ENCODE measurements at regions not wholly inside any gene's neighbourhood (a gene's known extent, or its start where the extent isn't known, plus 50 kb on each side); places are given as distances from the start of the nearest gene placed in this dataset.

GRCh38 chr14:96725232-96725631, 72.0 kb upstream of the VRK1 start:
- H3K4me2 ChIP-seq (replicated peaks; ENCODE audit: low read depth, low read length, poor library complexity, severe bottlenecking) = no peak overlapping the region
- H3K4me1 ChIP-seq (ENCODE audit: control insufficient read depth in 2 of 2, insufficient read depth in 2 of 2, low read length in 2 of 2) = peaks cover 0 to 3% of the 10 kb centered on the region in 2 donors
- Mint-ChIP-seq H3K4me1 (peaks cover 8% of the 10 kb centered on the region), H3K9me3 (ENCODE audit: insufficient read depth) (no peaks in the 10 kb centered on the region), H3K4me3 (no peak overlapping the region), H3K27me3 (no peaks in the 10 kb centered on the region), H3K27ac (no peak overlapping the region)
- ATAC-seq (ENCODE audit: low read depth) (no peak), DNase-seq (no peak)
- ChIA-PET POLR2A (no interaction called here), CTCF (interaction anchor here (0.9 kb wide), 1 partner anchor 16 kb away, joined by 3 read pairs; no protein-coding TSS in a partner anchor)
- no peak overlapping the region for H3K9ac ChIP-seq (ENCODE audit: low read length)
- H4K20me1 ChIP-seq (ENCODE audit: control insufficient read depth, insufficient read depth, low read length, poor library complexity, severe bottlenecking) = no peaks in the 10 kb centered on the region
- no peak for TF ChIP-seq EZH2 (IDR thresholded peaks at IDR 0.05; ENCODE audit: borderline replicate concordance, insufficient read depth, low read depth, low read length, poor library complexity, severe bottlenecking)
- TF ChIP-seq, protein P1, sequence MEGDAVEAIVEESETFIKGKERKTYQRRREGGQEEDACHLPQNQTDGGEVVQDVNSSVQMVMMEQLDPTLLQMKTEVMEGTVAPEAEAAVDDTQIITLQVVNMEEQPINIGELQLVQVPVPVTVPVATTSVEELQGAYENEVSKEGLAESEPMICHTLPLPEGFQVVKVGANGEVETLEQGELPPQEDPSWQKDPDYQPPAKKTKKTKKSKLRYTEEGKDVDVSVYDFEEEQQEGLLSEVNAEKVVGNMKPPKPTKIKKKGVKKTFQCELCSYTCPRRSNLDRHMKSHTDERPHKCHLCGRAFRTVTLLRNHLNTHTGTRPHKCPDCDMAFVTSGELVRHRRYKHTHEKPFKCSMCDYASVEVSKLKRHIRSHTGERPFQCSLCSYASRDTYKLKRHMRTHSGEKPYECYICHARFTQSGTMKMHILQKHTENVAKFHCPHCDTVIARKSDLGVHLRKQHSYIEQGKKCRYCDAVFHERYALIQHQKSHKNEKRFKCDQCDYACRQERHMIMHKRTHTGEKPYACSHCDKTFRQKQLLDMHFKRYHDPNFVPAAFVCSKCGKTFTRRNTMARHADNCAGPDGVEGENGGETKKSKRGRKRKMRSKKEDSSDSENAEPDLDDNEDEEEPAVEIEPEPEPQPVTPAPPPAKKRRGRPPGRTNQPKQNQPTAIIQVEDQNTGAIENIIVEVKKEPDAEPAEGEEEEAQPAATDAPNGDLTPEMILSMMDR (IDR thresholded peaks at IDR 0.05) = no peak
- 100% methylated on average over 2 of the region's 8 CpGs for WGBS (ENCODE audit: insufficient coverage)
- no peak overlapping the region for H3K27ac ChIP-seq (ENCODE audit: low read length in 2 of 2)
- no peak overlapping the region for H3K4me3 ChIP-seq (ENCODE audit: control extremely low read depth in 1 of 5, extremely low read depth in 1 of 5, insufficient read depth in 1 of 5, low read depth in 2 of 5, low read length in 4 of 5)
- H3K79me2 ChIP-seq (ENCODE audit: control insufficient read depth, insufficient read depth, low read length) = no peaks in the 10 kb centered on the region
- H3K27me3 ChIP-seq (replicated peaks in 1 of 4; ENCODE audit: control extremely low read depth in 1 of 4, control insufficient read depth in 3 of 4, insufficient read depth in 4 of 4, low read length in 3 of 4) = peaks cover 0 to 4% (median 0%) of the 10 kb centered on the region in 4 experiments
- H2AFZ ChIP-seq (ENCODE audit: insufficient read depth, low read depth, low read length, poor library complexity, severe bottlenecking) = no peak overlapping the region
- H3K36me3 ChIP-seq (replicated peaks in 1 of 2; ENCODE audit: control extremely low read depth in 1 of 2, control insufficient read depth in 1 of 2, extremely low read depth in 1 of 2, insufficient read depth in 2 of 2, low read length in 1 of 2) = no peaks in the 10 kb centered on the region
- H3K9me3 ChIP-seq (ENCODE audit: control extremely low read depth in 1 of 3, control insufficient read depth in 2 of 3, insufficient read depth in 1 of 3, low read length in 2 of 3) = peaks cover 0 to 16% (median 0%) of the 10 kb centered on the region in 3 donors
- intact Hi-C loops (cut with micrococcal nuclease) = no loop called here

- DNase-seq (no peak), ATAC-seq (ENCODE audit: low read depth) (no peak)
- TF ChIP-seq EZH2 (IDR thresholded peaks at IDR 0.05; ENCODE audit: borderline replicate concordance, insufficient read depth, low read depth, low read length, poor library complexity, severe bottlenecking) = no peak
- TF ChIP-seq, protein P1 (IDR thresholded peaks at IDR 0.05) = no peak
- H2AFZ ChIP-seq (ENCODE audit: insufficient read depth, low read depth, low read length, poor library complexity, severe bottlenecking) = no peak overlapping the region
- H4K20me1 ChIP-seq (ENCODE audit: control insufficient read depth, insufficient read depth, low read length, poor library complexity, severe bottlenecking) = no peaks in the 10 kb centered on the region
- no peak overlapping the region for H3K4me3 ChIP-seq (ENCODE audit: control extremely low read depth in 1 of 5, extremely low read depth in 1 of 5, insufficient read depth in 1 of 5, low read depth in 2 of 5, low read length in 4 of 5)
- Mint-ChIP-seq H3K27ac (no peak overlapping the region), H3K27me3 (no peaks in the 10 kb centered on the region), H3K4me1 (peaks cover 8% of the 10 kb centered on the region), H3K4me3 (no peak overlapping the region), H3K9me3 (ENCODE audit: insufficient read depth) (no peaks in the 10 kb centered on the region)
- H3K9me3 ChIP-seq (ENCODE audit: control extremely low read depth in 1 of 3, control insufficient read depth in 2 of 3, insufficient read depth in 1 of 3, low read length in 2 of 3) = peaks cover 0 to 16% (median 0%) of the 10 kb centered on the region in 3 donors
- WGBS (ENCODE audit: insufficient coverage) = 46% methylated on average over 1 of the region's 2 CpGs
- no peaks in the 10 kb centered on the region for H3K79me2 ChIP-seq (ENCODE audit: control insufficient read depth, insufficient read depth, low read length)
- H3K4me2 ChIP-seq (replicated peaks; ENCODE audit: low read depth, low read length, poor library complexity, severe bottlenecking) = no peak overlapping the region
- H3K27ac ChIP-seq (ENCODE audit: low read length in 2 of 2) = no peak overlapping the region
- peaks cover 0 to 3% of the 10 kb centered on the region in 2 donors for H3K4me1 ChIP-seq (ENCODE audit: control insufficient read depth in 2 of 2, insufficient read depth in 2 of 2, low read length in 2 of 2)
- peaks cover 0 to 4% (median 0%) of the 10 kb centered on the region in 4 experiments for H3K27me3 ChIP-seq (replicated peaks in 1 of 4; ENCODE audit: control extremely low read depth in 1 of 4, control insufficient read depth in 3 of 4, insufficient read depth in 4 of 4, low read length in 3 of 4)
- intact Hi-C loops (cut with micrococcal nuclease) = no loop called here
- no peak overlapping the region for H3K9ac ChIP-seq (ENCODE audit: low read length)
- ChIA-PET CTCF (interaction anchor here (0.6 to 0.9 kb wide), 2 partner anchors 12 kb away, joined by 3 to 6 read pairs; no protein-coding TSS in a partner anchor), POLR2A (no interaction called here)
- H3K36me3 ChIP-seq (replicated peaks in 1 of 2; ENCODE audit: control extremely low read depth in 1 of 2, control insufficient read depth in 1 of 2, extremely low read depth in 1 of 2, insufficient read depth in 2 of 2, low read length in 1 of 2) = no peaks in the 10 kb centered on the region
Measured at GRCh38 chr14:96727073-96727472, 70.1 kb upstream of the VRK1 start.

All from B cell (primary cell).